Cerebellar cortex (tissue), 1 donor: ENCODE measurements at regions not wholly inside any gene's neighbourhood (a gene's known extent, or its start where the extent isn't known, plus 50 kb on each side); places are given as distances from the start of the nearest gene placed in this dataset.
A peak's percentile ranks its signal among the peaks of the same experiment; 100 is the strongest.
"Not testable (repeated sequence)": the region's sequence is repeated elsewhere in the genome, so short reads cannot be mapped to it uniquely, and the experiment has no call there.

Experiments
- DNase-seq: peaks from one replicate; pipeline ENCODE4 v3.0.0-alpha.2; 2015; ENCODE audit warnings: low spot score

- not testable (repeated sequence) for DNase-seq
Measured at GRCh38 chr16:22656573-22656972, 145.9 kb downstream of the NPIPB5 start.

- peak; percentile 93 for DNase-seq
Measured at GRCh38 chr16:22659933-22660332, 149.2 kb downstream of the NPIPB5 start.

- no peak for DNase-seq
Measured at GRCh38 chr16:22660441-22661160, 149.9 kb downstream of the NPIPB5 start.

- no peak for DNase-seq
Measured at GRCh38 chr16:22661161-22661647, 150.5 kb downstream of the NPIPB5 start.

GRCh38 chr16:22662958-22663357 is 151.0 kb upstream of the HS3ST2 start:
- not testable (repeated sequence) for DNase-seq

GRCh38 chr16:22663389-22664064 is 150.4 kb upstream of the HS3ST2 start:
- DNase-seq: no peak

- no peak for DNase-seq
Measured at GRCh38 chr16:22664132-22664531, 149.8 kb upstream of the HS3ST2 start.

- DNase-seq: no peak
Measured at GRCh38 chr16:22664561-22664997, 149.4 kb upstream of the HS3ST2 start.

- DNase-seq: no peak
Measured at GRCh38 chr16:22665048-22665797, 148.7 kb upstream of the HS3ST2 start.

- no peak for DNase-seq
Measured at GRCh38 chr16:22665803-22666202, 148.2 kb upstream of the HS3ST2 start.

- DNase-seq: no peak
Measured at GRCh38 chr16:22668318-22668717, 145.6 kb upstream of the HS3ST2 start.

GRCh38 chr16:22670044-22670536 is 143.9 kb upstream of the HS3ST2 start:
- no peak for DNase-seq

- DNase-seq: peak; percentile 36
Measured at GRCh38 chr16:22670551-22671041, 143.4 kb upstream of the HS3ST2 start.

GRCh38 chr16:22671301-22672076 is 142.5 kb upstream of the HS3ST2 start:
- no peak for DNase-seq

- DNase-seq: no peak
Measured at GRCh38 chr16:22672830-22673210, 141.1 kb upstream of the HS3ST2 start.

- DNase-seq: no peak
Measured at GRCh38 chr16:22673421-22673831, 140.5 kb upstream of the HS3ST2 start.

- DNase-seq: no peak
Measured at GRCh38 chr16:22674832-22675191, 139.2 kb upstream of the HS3ST2 start.

GRCh38 chr16:22675745-22676540 is 138.0 kb upstream of the HS3ST2 start:
- DNase-seq: no peak

- no peak for DNase-seq
Measured at GRCh38 chr16:22677024-22677830, 136.7 kb upstream of the HS3ST2 start.

- DNase-seq: no peak
Measured at GRCh38 chr16:22678311-22678710, 135.7 kb upstream of the HS3ST2 start.
